Frontal cortex (tissue), 3 donors: ENCODE measurements at regions not wholly inside any gene's neighbourhood (a gene's known extent, or its start where the extent isn't known, plus 50 kb on each side); places are given as distances from the start of the nearest gene placed in this dataset.
"Not testable (repeated sequence)": the region's sequence is repeated elsewhere in the genome, so short reads cannot be mapped to it uniquely, and the experiment has no call there.

Experiments
- DNase-seq, 2 donors: peaks; one replicate each; pipeline ENCODE4 v3.0.0; 2012; ENCODE audit warnings: low spot score in 2 of 2
- FAIRE-seq: peaks from 2 replicates; lab custom pipeline; 2012; peaks lifted over from hg19 to GRCh38; lab: Jason Lieb, UNC
- donor health status: control.
- donor health status: control.
- donor health status: control.

- no peak for DNase-seq
- peak; percentile 6 for FAIRE-seq
Measured at GRCh38 chr14:28321475-28322244, 444.9 kb upstream of the FOXG1 start.

GRCh38 chr14:28323366-28323765 is 443.2 kb upstream of the FOXG1 start:
- FAIRE-seq (no peak), DNase-seq (no peak)

- DNase-seq (no peak), FAIRE-seq (no peak)
Measured at GRCh38 chr14:28323951-28324741, 442.4 kb upstream of the FOXG1 start.

- DNase-seq (no peak), FAIRE-seq (no peak)
Measured at GRCh38 chr14:28340816-28341215, 425.8 kb upstream of the FOXG1 start.

GRCh38 chr14:28344381-28344780 is 422.2 kb upstream of the FOXG1 start:
- FAIRE-seq (no peak), DNase-seq (no peak)

GRCh38 chr14:28348797-28349196 is 417.8 kb upstream of the FOXG1 start:
- FAIRE-seq (no peak), DNase-seq (no peak)

- DNase-seq (no peak), FAIRE-seq (no peak)
Measured at GRCh38 chr14:28356819-28357218, 409.8 kb upstream of the FOXG1 start.

- DNase-seq: no peak
- FAIRE-seq: no peak
Measured at GRCh38 chr14:28361486-28361885, 405.1 kb upstream of the FOXG1 start.

- DNase-seq: no peak
Measured at GRCh38 chr14:28365510-28365909, 401.1 kb upstream of the FOXG1 start.

GRCh38 chr14:28373721-28374120 is 392.9 kb upstream of the FOXG1 start:
- no peak for DNase-seq
- FAIRE-seq: no peak

More at GRCh38 chr14:28365510-28365909, 401.1 kb upstream of the FOXG1 start:
- FAIRE-seq: no peak

- no peak for FAIRE-seq
- no peak for DNase-seq
Measured at GRCh38 chr14:28375295-28375694, 391.3 kb upstream of the FOXG1 start.

GRCh38 chr14:28381656-28382055 is 384.9 kb upstream of the FOXG1 start:
- DNase-seq (no peak), FAIRE-seq (no peak)

GRCh38 chr14:28382444-28383190 is 384.0 kb upstream of the FOXG1 start:
- no peak for FAIRE-seq
- no peak for DNase-seq

- FAIRE-seq (no peak), DNase-seq (no peak)
Measured at GRCh38 chr14:28398506-28398905, 368.1 kb upstream of the FOXG1 start.

- DNase-seq, FAIRE-seq: not testable (repeated sequence)
Measured at GRCh38 chr14:28401705-28402104, 364.9 kb upstream of the FOXG1 start.

- no peak for FAIRE-seq
- DNase-seq: no peak
Measured at GRCh38 chr14:28406196-28406595, 360.4 kb upstream of the FOXG1 start.

GRCh38 chr14:28407031-28407825 is 359.4 kb upstream of the FOXG1 start:
- DNase-seq: no peak
- no peak for FAIRE-seq

GRCh38 chr14:28407996-28408395 is 358.6 kb upstream of the FOXG1 start:
- DNase-seq (no peak), FAIRE-seq (no peak)

GRCh38 chr14:28412077-28412476 is 354.5 kb upstream of the FOXG1 start:
- FAIRE-seq: no peak
- DNase-seq: no peak

GRCh38 chr14:28426960-28427359 is 339.6 kb upstream of the FOXG1 start:
- FAIRE-seq (no peak), DNase-seq (no peak)
